ENCODE measurements at regions not wholly inside any gene's neighbourhood (a gene's known extent, or its start where the extent isn't known, plus 50 kb on each side); places are given as distances from the start of the nearest gene placed in this dataset.

- no peak for DNase-seq
These were observed 853.5 kb upstream of the TMPRSS15 start for GRCh38 chr21:19256934-19257660.

GRCh38 chr21:19261731-19262376, 858.3 kb upstream of the TMPRSS15 start:
- no peak for DNase-seq

GRCh38 chr21:19266636-19267035, 863.1 kb upstream of the TMPRSS15 start:
- no peak for DNase-seq

- no peak for DNase-seq
These were observed 865.1 kb upstream of the TMPRSS15 start for GRCh38 chr21:19268686-19269085.

GRCh38 chr21:19275065-19275464, 871.5 kb upstream of the TMPRSS15 start:
- DNase-seq = no peak

GRCh38 chr21:19276665-19277064, 873.1 kb upstream of the TMPRSS15 start:
- no peak for DNase-seq

GRCh38 chr21:19286876-19287275, 883.3 kb upstream of the TMPRSS15 start:
- DNase-seq = no peak

- DNase-seq = no peak
These were observed 886.7 kb upstream of the TMPRSS15 start for GRCh38 chr21:19290328-19290727.

- no peak for DNase-seq
These were observed 916.7 kb upstream of the TMPRSS15 start for GRCh38 chr21:19320291-19320690.

GRCh38 chr21:19321688-19322087, 918.1 kb upstream of the TMPRSS15 start:
- no peak for DNase-seq

GRCh38 chr21:19322360-19322759, 918.8 kb upstream of the TMPRSS15 start:
- DNase-seq = no peak

GRCh38 chr21:19326531-19327319, 923.1 kb upstream of the TMPRSS15 start:
- no peak for DNase-seq

- DNase-seq = no peak
These were observed 925.4 kb upstream of the TMPRSS15 start for GRCh38 chr21:19328954-19329353.

GRCh38 chr21:19340303-19340702, 936.7 kb upstream of the TMPRSS15 start:
- DNase-seq = no peak

GRCh38 chr21:19340954-19341353, 937.4 kb upstream of the TMPRSS15 start:
- no peak for DNase-seq

- DNase-seq = no peak
These were observed 940.1 kb upstream of the TMPRSS15 start for GRCh38 chr21:19343711-19344110.

- no peak for DNase-seq
These were observed 946.7 kb upstream of the TMPRSS15 start for GRCh38 chr21:19350286-19350685.

- no peak for DNase-seq
These were observed 949.7 kb upstream of the TMPRSS15 start for GRCh38 chr21:19353256-19353655.

- no peak for DNase-seq
These were observed 965.4 kb upstream of the TMPRSS15 start for GRCh38 chr21:19368944-19369343.

- DNase-seq = no peak
These were observed 988.8 kb upstream of the TMPRSS15 start for GRCh38 chr21:19392390-19392789.

GRCh38 chr21:19400223-19400770, 996.7 kb upstream of the TMPRSS15 start:
- DNase-seq = no peak

GRCh38 chr21:19402870-19403269, 999.3 kb upstream of the TMPRSS15 start:
- no peak for DNase-seq

- DNase-seq = no peak
These were observed 1001.7 kb upstream of the TMPRSS15 start for GRCh38 chr21:19405326-19405725.

- no peak for DNase-seq
These were observed 1017.0 kb upstream of the TMPRSS15 start for GRCh38 chr21:19420565-19420964.

All from 8988T (cell line).